HG03439 (cell line): ENCODE measurements at regions not wholly inside any gene's neighbourhood (a gene's known extent, or its start where the extent isn't known, plus 50 kb on each side); places are given as distances from the start of the nearest gene placed in this dataset.

ENCODE experiments used
- ATAC-seq: cut with Tn5 transposase; IDR thresholded peaks from one replicate; pipeline ENCODE4 v1.9.1; 2021; ENCODE audit warnings: mild to moderate bottlenecking, moderate library complexity; ENCODE audit not compliant: unreplicated experiment

GRCh38 chr10:78900715-78901430, 167.9 kb upstream of the ZMIZ1 start:
- no peak for ATAC-seq

GRCh38 chr10:78901694-78902093, 167.1 kb upstream of the ZMIZ1 start:
- ATAC-seq = no peak

GRCh38 chr10:78902815-78903214, 166.0 kb upstream of the ZMIZ1 start:
- no peak for ATAC-seq

- no peak for ATAC-seq
These were observed 165.3 kb upstream of the ZMIZ1 start for GRCh38 chr10:78903341-78903940.

GRCh38 chr10:78904196-78904595, 164.6 kb upstream of the ZMIZ1 start:
- ATAC-seq = no peak

GRCh38 chr10:78905015-78905956, 163.5 kb upstream of the ZMIZ1 start:
- ATAC-seq = no peak

- ATAC-seq = no peak
These were observed 162.8 kb upstream of the ZMIZ1 start for GRCh38 chr10:78905957-78906308.

GRCh38 chr10:78906734-78907390, 161.9 kb upstream of the ZMIZ1 start:
- no peak for ATAC-seq

GRCh38 chr10:78907551-78908211, 161.1 kb upstream of the ZMIZ1 start:
- ATAC-seq = no peak

GRCh38 chr10:78909221-78909620, 159.5 kb upstream of the ZMIZ1 start:
- ATAC-seq = no peak

- ATAC-seq = no peak
These were observed 158.7 kb upstream of the ZMIZ1 start for GRCh38 chr10:78910021-78910420.

- no peak for ATAC-seq
These were observed 158.3 kb upstream of the ZMIZ1 start for GRCh38 chr10:78910476-78910875.

- no peak for ATAC-seq
These were observed 157.9 kb upstream of the ZMIZ1 start for GRCh38 chr10:78910886-78911285.

- ATAC-seq = no peak
These were observed 157.0 kb upstream of the ZMIZ1 start for GRCh38 chr10:78911533-78912340.

GRCh38 chr10:78912361-78913218, 156.2 kb upstream of the ZMIZ1 start:
- no peak for ATAC-seq

- ATAC-seq = no peak
These were observed 155.3 kb upstream of the ZMIZ1 start for GRCh38 chr10:78913219-78914059.

- ATAC-seq = no peak
These were observed 154.7 kb upstream of the ZMIZ1 start for GRCh38 chr10:78914060-78914378.

- no peak for ATAC-seq
These were observed 154.1 kb upstream of the ZMIZ1 start for GRCh38 chr10:78914502-78915189.
